Amygdala (tissue), 56 donors: ENCODE measurements at regions not wholly inside any gene's neighbourhood (a gene's known extent, or its start where the extent isn't known, plus 50 kb on each side); places are given as distances from the start of the nearest gene placed in this dataset.

Experiments used
- DNase-seq, 56 donors: peaks; one replicate each; lab custom pipeline; 2025; lab: John Stamatoyannopoulos, UW

DNA sequence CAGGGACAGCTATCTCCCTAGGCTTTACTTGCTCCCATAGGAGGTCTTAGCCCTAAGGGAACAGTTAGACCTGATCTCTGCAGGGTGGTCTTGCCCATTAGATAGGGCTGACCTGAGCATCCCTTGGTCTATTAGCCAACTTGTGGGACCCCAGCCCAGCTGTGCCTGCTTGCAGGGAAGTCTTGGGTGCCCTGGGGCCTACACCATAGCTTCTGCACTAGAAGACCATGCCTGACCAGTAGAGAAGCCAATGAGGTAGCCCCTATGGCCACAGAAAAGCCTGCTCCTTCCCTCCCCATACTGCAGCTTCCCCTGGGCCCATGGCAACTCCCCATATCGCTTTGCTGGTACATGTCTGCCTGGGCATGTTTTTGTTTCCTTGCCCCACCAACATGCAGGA lies 1049.1 kb downstream of the TRHDE start:
- DNase-seq: no peak

DNA sequence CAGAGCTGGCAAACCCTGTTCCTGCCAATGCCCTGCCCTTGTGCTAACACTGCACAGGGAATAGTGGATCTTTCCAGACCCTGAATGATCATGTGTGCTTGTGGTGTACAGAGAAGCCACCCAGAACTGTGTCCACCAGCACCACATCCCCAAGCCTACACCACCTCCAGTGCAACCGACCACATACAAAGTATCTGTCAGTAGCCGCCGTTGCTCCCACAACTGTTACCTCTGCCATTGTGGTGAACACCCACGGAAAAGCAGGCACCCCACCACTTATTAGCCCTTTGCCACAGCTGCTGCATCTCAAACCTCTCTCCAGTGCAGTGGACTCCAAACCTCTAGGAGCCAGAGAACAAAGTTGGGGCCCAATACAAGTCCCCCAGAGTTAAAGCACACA lies 1049.6 kb downstream of the TRHDE start:
- no peak for DNase-seq

DNA sequence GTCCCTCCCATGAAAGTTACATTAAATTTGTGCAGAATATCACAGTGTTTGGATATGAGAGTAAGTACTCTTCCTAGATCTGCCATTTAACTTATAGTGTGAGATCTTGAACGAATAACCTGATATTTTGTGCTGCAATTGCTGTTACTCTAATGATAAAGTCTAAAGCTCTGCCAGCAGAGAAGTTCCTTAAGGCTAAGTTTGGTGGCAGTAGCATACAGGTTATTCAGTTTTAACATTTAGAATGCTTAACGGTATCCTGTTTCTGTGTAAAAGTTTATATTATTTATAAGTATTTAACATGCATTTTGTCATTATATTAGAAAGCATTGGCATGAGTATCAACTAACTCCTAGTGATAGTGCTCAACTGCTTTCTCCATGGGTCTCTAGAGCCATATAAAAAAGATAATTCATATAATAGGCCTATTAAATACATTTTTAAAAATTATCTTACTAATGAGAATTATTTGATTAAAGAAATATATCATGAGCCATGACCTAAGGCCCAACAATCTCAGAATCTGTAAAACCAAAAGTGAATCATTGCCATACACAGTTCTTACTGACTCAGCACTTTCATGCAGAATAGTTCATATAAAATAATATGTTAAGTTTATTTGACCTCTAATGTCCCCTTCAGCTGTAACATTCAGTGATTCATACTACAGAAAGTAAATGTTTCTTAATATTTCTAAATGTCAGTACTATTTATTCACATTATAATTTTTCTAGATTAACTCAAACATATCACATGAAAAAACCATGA lies 1058.6 kb downstream of the TRHDE start:
- DNase-seq: no peak

DNA sequence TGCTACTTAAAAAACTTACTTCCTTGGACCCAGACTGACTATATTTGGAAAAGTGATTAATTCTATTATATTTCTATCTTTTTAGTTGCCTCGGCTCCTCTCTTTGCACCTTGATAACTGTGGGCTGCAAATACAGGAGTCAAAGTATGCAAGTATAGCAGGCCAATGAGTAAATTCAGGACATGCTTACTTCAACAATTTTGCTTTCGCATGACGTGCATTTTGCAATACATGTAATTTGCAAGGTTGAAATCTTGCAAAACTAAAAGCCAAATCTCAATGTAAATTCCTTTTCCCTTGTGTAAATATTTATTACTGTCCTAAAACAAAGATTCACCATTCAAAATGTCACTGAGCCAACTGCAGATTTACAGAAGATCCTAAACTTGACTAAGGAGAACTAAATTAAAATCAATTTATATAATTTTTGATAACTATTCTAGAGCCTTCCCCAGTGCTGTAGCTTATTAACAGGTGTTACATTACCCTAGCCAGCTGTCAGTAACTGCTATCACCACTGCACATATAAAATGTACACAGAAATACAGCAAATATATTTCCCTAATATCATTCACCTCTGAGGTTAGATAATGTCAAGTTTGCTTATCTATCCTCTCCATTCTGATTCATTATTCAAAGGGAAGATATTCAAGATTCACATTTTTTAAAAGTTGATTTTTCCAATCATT lies 1069.5 kb downstream of the TRHDE start:
- DNase-seq: no peak

GRCh38 chr12:73342733-73343132 lies 1070.6 kb downstream of the TRHDE start:
- DNase-seq: no peak

- no peak for DNase-seq
Measured at GRCh38 chr12:73352826-73353225, 1080.7 kb downstream of the TRHDE start.

GRCh38 chr12:73361156-73361863 lies 1089.1 kb downstream of the TRHDE start:
- DNase-seq: no peak

DNA sequence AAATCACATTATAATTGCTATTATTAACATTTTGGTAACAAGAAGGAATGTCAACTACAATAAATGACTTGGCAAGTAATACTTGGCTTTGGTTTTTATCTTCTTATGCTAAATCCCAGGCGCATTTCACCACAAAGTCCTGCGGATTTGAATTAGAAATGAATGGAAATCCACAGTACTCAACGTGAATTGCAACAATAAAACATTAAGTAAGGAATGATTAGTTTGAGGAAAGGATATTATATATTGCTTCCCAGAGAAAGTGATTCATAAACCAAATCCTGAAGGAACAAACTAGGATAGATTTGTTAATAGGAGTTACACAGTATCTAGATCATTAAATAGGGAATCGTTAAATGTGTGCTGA lies 1089.7 kb downstream of the TRHDE start:
- DNase-seq: no peak

GRCh38 chr12:73362666-73363065 lies 1090.5 kb downstream of the TRHDE start:
- DNase-seq: no peak

GRCh38 chr12:73372856-73373255 lies 1100.7 kb downstream of the TRHDE start:
- no peak for DNase-seq

DNA sequence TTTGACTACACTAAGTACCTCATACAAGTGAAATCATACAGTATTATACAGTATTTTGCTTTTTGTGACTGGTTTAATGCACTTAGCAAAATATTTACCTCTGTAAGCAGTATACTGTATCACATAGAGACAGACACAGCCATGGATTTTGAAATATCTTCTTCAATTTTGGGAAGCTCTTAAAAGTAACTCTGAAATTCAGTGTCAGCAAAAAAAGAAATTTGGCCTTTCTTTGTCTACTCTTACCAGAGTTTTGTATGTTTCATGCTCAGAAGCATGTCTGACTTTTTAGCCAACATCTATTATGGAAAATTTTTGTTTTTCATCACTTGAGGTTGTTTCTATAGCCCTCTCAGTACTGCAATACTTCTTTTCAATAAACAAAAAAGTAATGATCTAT lies 1102.2 kb downstream of the TRHDE start:
- DNase-seq: no peak

GRCh38 chr12:73383584-73384222 lies 1111.5 kb downstream of the TRHDE start:
- DNase-seq: no peak

GRCh38 chr12:73384592-73384991 lies 1112.4 kb downstream of the TRHDE start:
- DNase-seq: no peak

DNA sequence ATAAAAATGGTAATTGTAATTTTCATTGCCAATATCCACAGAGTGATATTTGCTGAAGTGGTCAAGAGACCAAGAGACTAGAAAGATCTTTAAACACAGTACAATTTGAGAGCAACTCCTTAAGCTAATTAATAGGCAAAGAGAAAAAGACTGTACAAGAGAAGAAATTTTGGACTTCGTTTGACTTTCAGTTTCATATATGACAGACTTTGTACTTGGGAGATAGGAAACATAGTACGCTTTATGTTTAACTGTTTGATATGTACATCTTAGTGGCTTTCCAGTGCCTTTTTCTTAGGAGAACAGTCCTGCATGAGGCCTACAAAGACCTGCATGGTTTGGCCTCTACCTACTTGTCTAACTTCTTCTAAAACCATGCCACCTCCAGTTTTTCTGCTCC lies 1118.1 kb downstream of the TRHDE start:
- no peak for DNase-seq

- DNase-seq: no peak
Measured at GRCh38 chr12:73413051-73413450, 1124.6 kb upstream of the ATXN7L3B start.

GRCh38 chr12:73413974-73414373 lies 1123.7 kb upstream of the ATXN7L3B start:
- no peak for DNase-seq

GRCh38 chr12:73414926-73415325 lies 1122.7 kb upstream of the ATXN7L3B start:
- no peak for DNase-seq

DNA sequence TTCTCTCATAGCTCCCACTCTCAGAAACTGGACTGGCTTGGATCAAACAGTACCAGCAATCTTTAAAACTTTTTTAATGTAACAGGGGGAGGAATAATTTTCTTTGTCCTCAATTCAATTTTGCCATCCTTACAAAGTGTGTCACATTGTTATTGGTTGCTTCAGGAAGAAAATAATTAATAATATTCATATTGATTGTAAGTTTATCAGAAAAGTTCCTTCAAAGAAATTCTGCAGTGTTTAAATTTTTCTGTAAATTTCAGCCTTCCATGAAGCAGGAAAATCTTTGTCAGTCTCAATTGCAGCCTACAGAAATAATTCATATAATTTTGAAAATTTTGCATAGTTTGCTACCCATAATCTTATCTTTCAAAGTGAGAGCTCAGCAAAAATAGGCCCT lies 1119.1 kb upstream of the ATXN7L3B start:
- no peak for DNase-seq

- no peak for DNase-seq
Measured at GRCh38 chr12:73421832-73422231, 1115.8 kb upstream of the ATXN7L3B start.

DNA sequence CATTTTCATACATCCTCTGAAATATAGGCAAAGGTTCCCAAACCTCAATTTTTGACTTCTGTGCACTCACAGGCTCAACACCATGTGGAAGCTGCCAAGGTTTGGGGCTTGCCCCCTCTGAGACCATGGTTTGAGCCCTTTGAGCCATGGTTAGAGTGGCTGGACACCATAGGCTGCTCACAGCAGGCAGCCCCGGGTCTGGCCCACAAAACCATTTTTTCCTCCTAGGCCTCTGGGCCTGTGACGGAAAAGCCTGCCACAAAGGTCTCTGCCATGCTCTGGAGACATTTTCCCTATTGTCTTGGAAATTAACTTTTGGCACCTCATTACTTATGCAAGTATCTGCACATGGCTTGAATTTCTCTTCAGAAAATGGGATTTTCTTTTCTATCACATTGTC lies 1113.2 kb upstream of the ATXN7L3B start:
- DNase-seq: no peak

DNA sequence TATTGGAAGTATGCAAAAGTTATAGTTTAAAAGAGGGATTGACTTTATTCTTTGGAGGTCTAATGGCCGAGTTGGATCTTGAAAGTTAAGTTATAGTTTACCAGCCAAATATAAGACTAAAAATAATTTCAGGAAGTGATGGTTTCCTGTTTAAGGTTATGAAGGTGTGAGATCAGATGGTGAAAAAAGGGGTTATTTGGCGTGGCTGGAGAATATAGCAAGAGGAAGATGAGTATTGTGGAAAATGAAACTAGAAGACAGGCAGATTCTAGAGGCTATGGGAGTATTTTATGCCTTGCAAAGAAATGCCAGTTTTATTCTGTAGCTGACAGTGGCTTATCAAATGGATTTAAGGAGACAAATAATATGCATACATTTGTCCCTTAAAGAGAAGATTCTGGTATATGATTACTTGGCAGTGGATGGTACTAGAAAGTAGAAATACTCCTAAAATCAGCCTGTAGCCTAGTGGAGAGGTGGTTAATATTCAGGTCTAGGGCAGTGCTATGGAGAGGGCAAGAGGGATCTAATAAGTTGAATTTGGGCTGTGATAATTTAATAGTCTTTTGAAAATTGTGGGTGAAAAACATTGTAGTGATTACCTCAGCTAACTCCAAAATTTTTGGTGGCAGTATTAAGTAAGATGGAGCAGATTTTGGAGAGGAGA lies 1091.8 kb upstream of the ATXN7L3B start:
- no peak for DNase-seq
